Thoracic aorta (tissue), 2 donors: ENCODE measurements at regions not wholly inside any gene's neighbourhood (a gene's known extent, or its start where the extent isn't known, plus 50 kb on each side); places are given as distances from the start of the nearest gene placed in this dataset.

Source experiments
- ATAC-seq: fragments of 150-250 bp; one replicate; pipeline ENCODE4 v1.8.0; 2017; ENCODE audit warnings: low read depth; ENCODE audit not compliant: insufficient number of reproducible peaks, low FRiP score
- DNase-seq: peaks from one replicate; pipeline ENCODE4 v3.0.0-alpha.2; 2020; ENCODE audit warnings: low spot score
- H3K27ac ChIP-seq, 2 donors: fragments of 200-600 bp; sonication (generic); 1 replicate in 1 of 2; 2 replicates in 1 of 2; pipeline ENCODE4 v1.5.1; 2016; ENCODE audit warnings: mild to moderate bottlenecking in 2 of 2, moderate library complexity in 2 of 2
- H3K27me3 ChIP-seq: fragments of 200-600 bp; sonication (generic); replicated peaks from 2 replicates; pipeline ENCODE4 v1.6.0; 2016; ENCODE audit warnings: mild to moderate bottlenecking; ENCODE audit not compliant: insufficient read depth
- H3K36me3 ChIP-seq: fragments of 200-600 bp; sonication (generic); one replicate; pipeline ENCODE4 v1.5.1; 2016
- H3K4me1 ChIP-seq, 2 donors: fragments of 200-600 bp; sonication (generic); 1 replicate in 1 of 2; 2 replicates in 1 of 2; pipeline versions ENCODE4 v1.5.1 to v1.6.0; 2016; ENCODE audit warnings: low read depth in 2 of 2, mild to moderate bottlenecking in 1 of 2; ENCODE audit not compliant: control insufficient read depth in 1 of 2
- H3K4me3 ChIP-seq: fragments of 200-600 bp; sonication (generic); 2 replicates; pipeline ENCODE4 v1.5.1; 2016; ENCODE audit warnings: mild to moderate bottlenecking
- H3K9me3 ChIP-seq: fragments of 200-600 bp; sonication (generic); 2 replicates; pipeline ENCODE4 v1.5.1; 2016
- CTCF ChIP-seq: fragments of 200-600 bp; sonication (generic); IDR thresholded peaks from one replicate; pipeline ENCODE4 v1.5.1; 2019; ENCODE audit warnings: antibody characterized with exemption

GRCh38 chr17:77696151-77696720, 262.3 kb upstream of the TNRC6C start:
- Histone ChIP-seq H3K4me3 (no peak overlapping the region), H3K9me3 (no peaks in the 10 kb centered on the region), H3K27me3 (no peaks in the 10 kb centered on the region), H3K4me1 (peaks cover 0 to 3% of the 10 kb centered on the region in 2 donors), H3K36me3 (no peaks in the 10 kb centered on the region), H3K27ac (no peak overlapping the region)
- ATAC-seq (no peak), DNase-seq (no peak)
- no peak for TF ChIP-seq CTCF

- H3K27ac ChIP-seq = no peak overlapping the region
- no peaks in the 10 kb centered on the region for H3K9me3 ChIP-seq
- DNase-seq (no peak), ATAC-seq (no peak)
- no peak overlapping the region for H3K4me3 ChIP-seq
- H3K4me1 ChIP-seq = peaks cover 0 to 3% of the 10 kb centered on the region in 2 donors
- H3K36me3 ChIP-seq = no peaks in the 10 kb centered on the region
- no peak for TF ChIP-seq CTCF
- H3K27me3 ChIP-seq = no peaks in the 10 kb centered on the region
These were observed 261.6 kb upstream of the TNRC6C start for GRCh38 chr17:77696721-77697460.

- TF ChIP-seq CTCF = no peak
- DNase-seq (no peak), ATAC-seq (no peak)
- Histone ChIP-seq H3K27ac (no peak overlapping the region), H3K9me3 (no peaks in the 10 kb centered on the region), H3K36me3 (no peaks in the 10 kb centered on the region), H3K27me3 (no peaks in the 10 kb centered on the region), H3K4me1 (no peaks in the 10 kb centered on the region), H3K4me3 (no peak overlapping the region)
These were observed 260.8 kb upstream of the TNRC6C start for GRCh38 chr17:77697480-77698400.

GRCh38 chr17:77698903-77699623, 259.4 kb upstream of the TNRC6C start:
- ATAC-seq = no peak
- Histone ChIP-seq H3K9me3 (no peaks in the 10 kb centered on the region), H3K27ac (no peak overlapping the region), H3K4me1 (no peaks in the 10 kb centered on the region), H3K4me3 (no peak overlapping the region), H3K27me3 (no peaks in the 10 kb centered on the region), H3K36me3 (no peaks in the 10 kb centered on the region)
- no peak for TF ChIP-seq CTCF
- no peak for DNase-seq
